Peyer's patch (tissue), 4 donors: ENCODE measurements at regions not wholly inside any gene's neighbourhood (a gene's known extent, or its start where the extent isn't known, plus 50 kb on each side); places are given as distances from the start of the nearest gene placed in this dataset.
"Not testable (repeated sequence)": the region's sequence is repeated elsewhere in the genome, so short reads cannot be mapped to it uniquely, and the experiment has no call there.

Source experiments
- DNase-seq, 3 donors: peaks; one replicate each; pipeline ENCODE4 v3.0.0-alpha.2; 2017 to 2019
- H3K27ac ChIP-seq, 4 donors: fragments of 200-600 bp; sonication (generic); one replicate each; pipeline ENCODE4 v1.5.1; 2016 to 2019
- H3K27me3 ChIP-seq, 2 donors: fragments of 200-600 bp; sonication (generic); one replicate each; pipeline ENCODE4 v1.5.1; 2019
- H3K36me3 ChIP-seq, 3 donors: fragments of 200-600 bp; sonication (generic); one replicate each; pipeline ENCODE4 v1.5.1; 2016 to 2019
- H3K4me1 ChIP-seq, 4 donors: fragments of 200-600 bp; sonication (generic); one replicate each; pipeline ENCODE4 v1.5.1; 2016 to 2019
- H3K4me3 ChIP-seq, 4 donors: fragments of 200-600 bp; sonication (generic); 1 replicate in 3 of 4; 2 replicates in 1 of 4; pipeline ENCODE4 v1.5.1; 2016 to 2019; ENCODE audit warnings: mild to moderate bottlenecking in 1 of 4
- H3K9me3 ChIP-seq, 4 donors: fragments of 200-600 bp; sonication (generic); one replicate each; pipeline ENCODE4 v1.5.1; 2016 to 2019; ENCODE audit warnings: mild to moderate bottlenecking in 1 of 4
- POLR2A ChIP-seq, 2 donors: fragments of 450-650 bp; IDR thresholded peaks; one replicate each; pipeline ENCODE4 v1.5.1; 2017; ENCODE audit warnings: antibody characterized with exemption in 2 of 2, mild to moderate bottlenecking in 2 of 2, moderate library complexity in 2 of 2
- TF ChIP-seq, protein P1 (sequence below), 6 experiments: fragments of 450-650 bp in 4 of 6; fragments of 200-600 bp in 2 of 6; sonication (generic) in 1 of 6; IDR thresholded peaks; one replicate each; pipeline ENCODE4 v1.5.1; 2017 to 2019; ENCODE audit warnings: antibody characterized with exemption in 6 of 6, mild to moderate bottlenecking in 3 of 6, moderate library complexity in 1 of 6

DNA sequence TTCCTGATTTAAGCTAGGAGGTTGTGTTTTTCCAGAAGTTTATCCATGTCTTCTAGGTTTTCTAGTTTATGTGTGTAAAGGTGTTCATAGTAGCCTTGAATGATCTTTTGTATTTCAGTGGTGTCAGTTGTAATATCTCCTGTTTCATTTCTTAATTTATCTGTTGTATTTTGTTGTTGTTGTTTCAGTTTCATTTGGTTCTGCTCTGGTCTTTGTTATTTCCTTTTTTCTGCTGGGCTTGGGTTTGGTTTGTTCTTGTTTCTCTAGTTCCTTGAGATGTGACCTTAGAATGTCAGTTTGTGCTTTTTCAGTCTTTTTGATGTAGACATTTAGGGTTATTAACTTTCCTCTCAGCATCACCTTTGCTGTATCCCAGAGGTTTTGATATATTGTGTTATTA lies 62.8 kb downstream of the SCP2D1 start:
- not testable (repeated sequence) for H3K36me3 ChIP-seq, H3K27me3 ChIP-seq, H3K9me3 ChIP-seq, H3K4me1 ChIP-seq, DNase-seq, H3K4me3 ChIP-seq, H3K27ac ChIP-seq

DNA sequence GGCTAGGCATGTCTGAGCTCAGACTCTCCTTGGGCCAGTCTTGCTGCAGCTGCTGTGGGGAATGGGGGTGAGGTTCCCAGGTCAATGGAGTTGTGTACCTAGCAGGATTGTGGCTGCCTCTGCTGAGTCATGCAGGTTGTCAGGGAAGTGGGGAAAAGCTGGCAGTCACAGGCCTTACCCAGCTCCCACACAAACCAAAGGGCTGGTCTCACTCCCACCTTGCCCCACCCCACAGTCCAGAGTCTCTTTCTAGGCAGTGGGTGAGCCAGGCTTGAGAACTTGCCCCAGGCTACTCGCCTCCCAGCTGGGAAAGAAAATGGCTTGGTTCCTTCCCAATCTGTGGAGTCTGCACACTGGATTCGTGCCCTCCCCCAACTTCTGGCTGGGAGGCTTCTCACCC lies 65.7 kb downstream of the SCP2D1 start:
- Histone ChIP-seq H3K4me1 (no peaks in the 10 kb centered on the region), H3K36me3 (no peaks in the 10 kb centered on the region), H3K27me3 (no peaks in the 10 kb centered on the region), H3K4me3 (no peak overlapping the region), H3K9me3 (no peaks in the 10 kb centered on the region), H3K27ac (no peak overlapping the region)
- no peak for TF ChIP-seq POLR2A (IDR thresholded peaks at IDR 0.05)
- TF ChIP-seq, protein P1, sequence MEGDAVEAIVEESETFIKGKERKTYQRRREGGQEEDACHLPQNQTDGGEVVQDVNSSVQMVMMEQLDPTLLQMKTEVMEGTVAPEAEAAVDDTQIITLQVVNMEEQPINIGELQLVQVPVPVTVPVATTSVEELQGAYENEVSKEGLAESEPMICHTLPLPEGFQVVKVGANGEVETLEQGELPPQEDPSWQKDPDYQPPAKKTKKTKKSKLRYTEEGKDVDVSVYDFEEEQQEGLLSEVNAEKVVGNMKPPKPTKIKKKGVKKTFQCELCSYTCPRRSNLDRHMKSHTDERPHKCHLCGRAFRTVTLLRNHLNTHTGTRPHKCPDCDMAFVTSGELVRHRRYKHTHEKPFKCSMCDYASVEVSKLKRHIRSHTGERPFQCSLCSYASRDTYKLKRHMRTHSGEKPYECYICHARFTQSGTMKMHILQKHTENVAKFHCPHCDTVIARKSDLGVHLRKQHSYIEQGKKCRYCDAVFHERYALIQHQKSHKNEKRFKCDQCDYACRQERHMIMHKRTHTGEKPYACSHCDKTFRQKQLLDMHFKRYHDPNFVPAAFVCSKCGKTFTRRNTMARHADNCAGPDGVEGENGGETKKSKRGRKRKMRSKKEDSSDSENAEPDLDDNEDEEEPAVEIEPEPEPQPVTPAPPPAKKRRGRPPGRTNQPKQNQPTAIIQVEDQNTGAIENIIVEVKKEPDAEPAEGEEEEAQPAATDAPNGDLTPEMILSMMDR (IDR thresholded peaks at IDR 0.05) = no peak
- DNase-seq = no peak

DNA sequence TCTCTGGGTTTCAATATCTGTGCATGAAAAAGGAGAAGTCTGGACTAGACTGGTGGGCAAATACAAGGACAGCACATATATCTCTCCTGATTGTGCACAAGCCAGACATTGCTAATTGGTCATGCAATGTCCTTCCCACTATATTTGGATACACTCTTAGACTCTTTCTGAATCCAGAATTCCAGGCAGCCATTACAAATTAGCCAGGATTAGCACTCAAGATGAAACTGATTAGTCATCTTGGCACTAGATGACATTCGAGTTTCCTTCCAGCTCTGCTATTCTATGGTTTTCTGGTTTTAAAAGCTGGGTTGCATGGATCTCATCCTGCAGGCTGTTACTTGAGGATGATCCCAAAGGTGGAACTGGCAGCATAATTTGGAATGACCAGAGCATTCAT lies 73.2 kb downstream of the SCP2D1 start:
- no peaks in the 10 kb centered on the region for H3K27me3 ChIP-seq
- no peak overlapping the region for H3K27ac ChIP-seq
- no peaks in the 10 kb centered on the region for H3K9me3 ChIP-seq
- no peak for TF ChIP-seq POLR2A (IDR thresholded peaks at IDR 0.05)
- TF ChIP-seq, protein P1 (IDR thresholded peaks at IDR 0.05) = no peak
- DNase-seq = no peak
- no peaks in the 10 kb centered on the region for H3K36me3 ChIP-seq
- no peaks in the 10 kb centered on the region for H3K4me1 ChIP-seq
- H3K4me3 ChIP-seq = no peak overlapping the region

DNA sequence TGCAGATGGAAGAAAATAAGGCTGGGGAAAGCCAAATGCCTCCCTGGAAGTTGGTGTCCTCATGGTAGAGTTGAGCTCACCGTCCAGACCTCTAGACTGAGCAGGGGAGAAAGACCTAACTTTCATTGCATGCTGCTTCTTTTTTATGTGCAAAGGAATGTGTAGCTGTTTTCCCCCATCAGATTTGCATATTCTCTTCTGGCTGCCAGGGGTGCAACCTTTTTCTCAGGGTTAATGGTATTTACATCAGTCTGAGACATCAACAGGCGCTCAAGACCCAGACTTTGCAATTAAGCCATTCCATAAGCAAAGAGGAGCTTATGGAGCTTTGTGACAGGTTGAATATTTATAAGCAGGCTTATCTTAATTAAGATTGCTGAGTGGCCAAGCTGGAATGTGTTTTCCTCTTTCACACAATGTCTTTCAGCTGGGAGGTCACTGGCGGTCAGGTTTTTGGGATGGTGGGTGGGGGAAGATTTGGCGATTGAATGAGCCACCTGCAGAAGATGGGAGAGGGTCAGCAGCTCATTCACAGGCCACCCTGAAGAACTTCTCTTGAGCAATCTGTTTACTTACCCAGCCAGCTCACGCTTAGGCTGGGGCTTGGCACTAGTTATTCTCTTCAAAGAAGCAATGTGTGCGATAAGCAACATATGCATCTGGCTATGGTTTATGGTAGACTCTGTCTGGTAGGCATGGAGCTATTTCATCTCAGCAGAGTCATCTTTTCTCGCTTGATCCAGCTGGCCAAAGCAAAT lies 88.6 kb downstream of the SCP2D1 start:
- no peak for TF ChIP-seq POLR2A (IDR thresholded peaks at IDR 0.05)
- TF ChIP-seq, protein P1 (IDR thresholded peaks at IDR 0.05) = no peak
- H3K36me3 ChIP-seq = no peaks in the 10 kb centered on the region
- H3K4me1 ChIP-seq = no peaks in the 10 kb centered on the region
- no peak for DNase-seq
- no peak overlapping the region for H3K4me3 ChIP-seq
- H3K9me3 ChIP-seq = no peaks in the 10 kb centered on the region
- no peaks in the 10 kb centered on the region for H3K27me3 ChIP-seq
- no peak overlapping the region for H3K27ac ChIP-seq

DNA sequence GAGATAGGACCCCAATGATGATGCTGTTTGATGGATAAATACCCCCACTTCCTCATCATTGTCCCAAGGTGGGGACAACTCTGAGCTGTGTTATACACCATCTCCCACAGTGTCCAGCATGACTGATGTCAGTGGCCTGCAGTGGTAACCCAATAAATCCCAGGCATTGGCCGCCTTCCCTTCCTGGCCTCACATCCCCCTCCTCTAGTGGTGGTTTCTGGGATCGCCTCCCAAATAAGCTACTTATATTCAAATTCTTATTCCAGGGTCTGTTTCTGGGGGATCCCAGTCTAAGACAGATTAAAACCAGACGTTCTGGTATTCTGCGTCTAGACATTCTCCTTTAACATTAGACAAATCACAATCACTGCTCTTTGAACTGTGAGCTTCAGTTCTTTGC lies 90.6 kb downstream of the SCP2D1 start:
- H3K4me1 ChIP-seq = no peaks in the 10 kb centered on the region

DNA sequence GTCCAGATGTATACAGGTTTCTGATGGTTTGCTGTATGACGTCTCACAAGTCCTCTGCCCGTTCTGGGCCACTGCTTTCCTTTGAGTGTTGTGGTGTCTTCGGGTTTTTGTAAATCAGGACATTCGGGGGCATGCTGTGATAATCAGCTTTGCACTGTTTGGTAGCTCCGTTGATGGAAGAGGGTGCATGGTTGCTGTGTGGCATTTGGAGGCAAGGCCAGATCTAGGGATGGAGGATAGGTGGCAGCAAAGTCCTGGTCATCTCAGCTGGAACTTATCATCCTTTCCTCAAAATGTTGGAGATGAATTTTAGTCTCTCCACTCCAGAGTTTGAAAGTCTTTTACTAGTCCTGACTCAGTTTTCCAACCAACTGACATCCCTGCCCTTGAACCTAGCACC lies 91.0 kb downstream of the SCP2D1 start:
- no peak overlapping the region for H3K27ac ChIP-seq

More for the DNA sequence above, 90.6 kb downstream of the SCP2D1 start:
- Histone ChIP-seq H3K27me3 (no peaks in the 10 kb centered on the region), H3K9me3 (no peaks in the 10 kb centered on the region), H3K4me3 (no peak overlapping the region), H3K27ac (no peak overlapping the region), H3K36me3 (no peaks in the 10 kb centered on the region)
- DNase-seq = no peak
- TF ChIP-seq, protein P1 (IDR thresholded peaks at IDR 0.05) = no peak
- TF ChIP-seq POLR2A (IDR thresholded peaks at IDR 0.05) = no peak

More for the DNA sequence above, 91.0 kb downstream of the SCP2D1 start:
- Histone ChIP-seq H3K36me3 (no peaks in the 10 kb centered on the region), H3K9me3 (no peaks in the 10 kb centered on the region), H3K4me3 (no peak overlapping the region), H3K4me1 (no peaks in the 10 kb centered on the region), H3K27me3 (no peaks in the 10 kb centered on the region)
- TF ChIP-seq, protein P1 (IDR thresholded peaks at IDR 0.05) = peak in 3 of 6 experiments; percentile 48 to 56 (median 50)
- no peak for TF ChIP-seq POLR2A (IDR thresholded peaks at IDR 0.05)
- no peak for DNase-seq
